ENCODE measurements at regions not wholly inside any gene's neighbourhood (a gene's known extent, or its start where the extent isn't known, plus 50 kb on each side); places are given as distances from the start of the nearest gene placed in this dataset.

DNA sequence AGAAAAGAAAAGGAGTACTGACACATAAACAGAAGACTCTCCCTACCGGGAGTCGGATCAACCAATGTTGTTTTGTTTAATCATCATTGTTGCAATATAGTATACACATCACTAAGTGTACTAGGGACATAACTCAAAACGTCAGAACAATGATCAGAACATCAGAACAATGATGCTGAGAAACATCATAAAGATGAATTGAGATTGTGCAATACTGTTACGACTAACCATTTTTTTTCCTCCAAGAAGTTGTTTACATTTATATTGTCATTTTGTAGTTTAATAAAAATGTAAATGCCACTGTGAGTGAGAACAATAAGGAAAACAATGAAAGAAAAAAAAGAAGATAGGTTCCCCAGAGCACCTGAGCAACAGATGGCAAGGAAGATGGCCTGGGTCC, 663.1 kb upstream of the PCDH15 start:
- Histone ChIP-seq H3K9me3 (ENCODE audit: control insufficient read depth, low read depth, low read length) (no peaks in the 10 kb centered on the region), H3K27ac (ENCODE audit: control insufficient read depth, insufficient read depth, low read length) (no peak overlapping the region), H3K9ac (ENCODE audit: control insufficient read depth, extremely low read depth, insufficient read depth, low read length) (no peak overlapping the region), H4K20me1 (ENCODE audit: control insufficient read depth, extremely low read depth, insufficient read depth, low read length) (no peaks in the 10 kb centered on the region), H3K4me1 (ENCODE audit: control insufficient read depth, extremely low read depth, insufficient read depth, low read length) (no peaks in the 10 kb centered on the region), H2AFZ (ENCODE audit: control insufficient read depth, low read length) (no peak overlapping the region), H3K79me2 (ENCODE audit: control insufficient read depth, insufficient read depth, low read length) (no peaks in the 10 kb centered on the region), H3K9me1 (ENCODE audit: control insufficient read depth, extremely low read depth, insufficient read depth, low read length) (no peaks in the 10 kb centered on the region), H3K4me2 (ENCODE audit: control insufficient read depth, extremely low read depth, insufficient read depth, low read depth, low read length) (no peak overlapping the region), H3K36me3 (ENCODE audit: control insufficient read depth in 2 of 2, extremely low read depth in 1 of 2, insufficient read depth in 2 of 2, low read length in 2 of 2) (no peaks in the 10 kb centered on the region), H3K4me3 (ENCODE audit: control insufficient read depth in 2 of 3, extremely low read depth in 1 of 3, insufficient read depth in 2 of 3, low read depth in 1 of 3, low read length in 3 of 3) (no peak overlapping the region), H3K27me3 (ENCODE audit: control insufficient read depth, extremely low read depth, insufficient read depth, low read length) (no peaks in the 10 kb centered on the region)
- TF ChIP-seq, protein P1, sequence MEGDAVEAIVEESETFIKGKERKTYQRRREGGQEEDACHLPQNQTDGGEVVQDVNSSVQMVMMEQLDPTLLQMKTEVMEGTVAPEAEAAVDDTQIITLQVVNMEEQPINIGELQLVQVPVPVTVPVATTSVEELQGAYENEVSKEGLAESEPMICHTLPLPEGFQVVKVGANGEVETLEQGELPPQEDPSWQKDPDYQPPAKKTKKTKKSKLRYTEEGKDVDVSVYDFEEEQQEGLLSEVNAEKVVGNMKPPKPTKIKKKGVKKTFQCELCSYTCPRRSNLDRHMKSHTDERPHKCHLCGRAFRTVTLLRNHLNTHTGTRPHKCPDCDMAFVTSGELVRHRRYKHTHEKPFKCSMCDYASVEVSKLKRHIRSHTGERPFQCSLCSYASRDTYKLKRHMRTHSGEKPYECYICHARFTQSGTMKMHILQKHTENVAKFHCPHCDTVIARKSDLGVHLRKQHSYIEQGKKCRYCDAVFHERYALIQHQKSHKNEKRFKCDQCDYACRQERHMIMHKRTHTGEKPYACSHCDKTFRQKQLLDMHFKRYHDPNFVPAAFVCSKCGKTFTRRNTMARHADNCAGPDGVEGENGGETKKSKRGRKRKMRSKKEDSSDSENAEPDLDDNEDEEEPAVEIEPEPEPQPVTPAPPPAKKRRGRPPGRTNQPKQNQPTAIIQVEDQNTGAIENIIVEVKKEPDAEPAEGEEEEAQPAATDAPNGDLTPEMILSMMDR (optimal IDR thresholded peaks at IDR 0.05 in 1 of 3, IDR thresholded peaks at IDR 0.05 in 1 of 3, conservative IDR thresholded peaks at IDR 0.05 in 1 of 3; ENCODE audit: extremely low read depth in 1 of 3, insufficient read depth in 2 of 3, low read length in 3 of 3) = no peak
- no peak for TF ChIP-seq EZH2 (IDR thresholded peaks at IDR 0.05; ENCODE audit: low read length)
- dilution Hi-C loops (cut with MboI; ENCODE audit: extremely low pct_ligation_motif_present, low sequenced_read_pairs) = no loop called here
- DNase-seq (ENCODE audit: low read depth, low spot score) (no peak), FAIRE-seq (no peak)

DNA sequence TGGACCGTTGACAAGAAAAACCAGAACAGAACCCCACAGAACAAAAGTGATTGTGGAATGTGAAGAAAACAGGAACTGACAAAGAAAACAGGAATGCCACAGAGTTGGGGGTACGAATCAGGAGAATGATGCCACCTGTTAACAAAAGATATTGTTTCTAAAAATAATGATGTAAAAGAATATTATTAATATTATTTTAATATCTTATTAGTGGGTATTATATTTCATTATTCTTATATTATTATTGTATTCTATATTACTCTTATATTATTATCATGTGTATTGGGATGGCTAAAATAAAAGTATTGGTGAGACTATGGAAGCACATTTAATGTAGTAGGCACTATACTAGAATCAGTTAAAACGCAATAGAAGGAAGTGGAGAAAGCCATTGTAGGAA, 659.0 kb upstream of the PCDH15 start:
- Histone ChIP-seq H3K79me2 (ENCODE audit: control insufficient read depth, insufficient read depth, low read length) (no peaks in the 10 kb centered on the region), H3K27me3 (ENCODE audit: control insufficient read depth, extremely low read depth, insufficient read depth, low read length) (no peaks in the 10 kb centered on the region), H4K20me1 (ENCODE audit: control insufficient read depth, extremely low read depth, insufficient read depth, low read length) (no peaks in the 10 kb centered on the region), H3K9ac (ENCODE audit: control insufficient read depth, extremely low read depth, insufficient read depth, low read length) (no peak overlapping the region), H3K4me1 (ENCODE audit: control insufficient read depth, extremely low read depth, insufficient read depth, low read length) (no peaks in the 10 kb centered on the region), H2AFZ (ENCODE audit: control insufficient read depth, low read length) (no peak overlapping the region), H3K4me3 (ENCODE audit: control insufficient read depth in 2 of 3, extremely low read depth in 1 of 3, insufficient read depth in 2 of 3, low read depth in 1 of 3, low read length in 3 of 3) (no peak overlapping the region), H3K9me1 (ENCODE audit: control insufficient read depth, extremely low read depth, insufficient read depth, low read length) (no peaks in the 10 kb centered on the region), H3K36me3 (ENCODE audit: control insufficient read depth in 2 of 2, extremely low read depth in 1 of 2, insufficient read depth in 2 of 2, low read length in 2 of 2) (no peaks in the 10 kb centered on the region), H3K4me2 (ENCODE audit: control insufficient read depth, extremely low read depth, insufficient read depth, low read depth, low read length) (no peak overlapping the region), H3K9me3 (ENCODE audit: control insufficient read depth, low read depth, low read length) (no peaks in the 10 kb centered on the region), H3K27ac (ENCODE audit: control insufficient read depth, insufficient read depth, low read length) (no peak overlapping the region)
- dilution Hi-C loops (cut with MboI; ENCODE audit: extremely low pct_ligation_motif_present, low sequenced_read_pairs) = no loop called here
- DNase-seq (ENCODE audit: low read depth, low spot score) = no peak
- no peak for FAIRE-seq
- TF ChIP-seq, protein P1 (optimal IDR thresholded peaks at IDR 0.05 in 1 of 3, IDR thresholded peaks at IDR 0.05 in 1 of 3, conservative IDR thresholded peaks at IDR 0.05 in 1 of 3; ENCODE audit: extremely low read depth in 1 of 3, insufficient read depth in 2 of 3, low read length in 3 of 3) = no peak
- no peak for TF ChIP-seq EZH2 (IDR thresholded peaks at IDR 0.05; ENCODE audit: low read length)
